Anterior cingulate cortex (tissue), 58 donors: ENCODE measurements at regions not wholly inside any gene's neighbourhood (a gene's known extent, or its start where the extent isn't known, plus 50 kb on each side); places are given as distances from the start of the nearest gene placed in this dataset.

Experiments used
- DNase-seq, 58 donors: peaks; one replicate each; lab custom pipeline; 2025; lab: John Stamatoyannopoulos, UW

DNA sequence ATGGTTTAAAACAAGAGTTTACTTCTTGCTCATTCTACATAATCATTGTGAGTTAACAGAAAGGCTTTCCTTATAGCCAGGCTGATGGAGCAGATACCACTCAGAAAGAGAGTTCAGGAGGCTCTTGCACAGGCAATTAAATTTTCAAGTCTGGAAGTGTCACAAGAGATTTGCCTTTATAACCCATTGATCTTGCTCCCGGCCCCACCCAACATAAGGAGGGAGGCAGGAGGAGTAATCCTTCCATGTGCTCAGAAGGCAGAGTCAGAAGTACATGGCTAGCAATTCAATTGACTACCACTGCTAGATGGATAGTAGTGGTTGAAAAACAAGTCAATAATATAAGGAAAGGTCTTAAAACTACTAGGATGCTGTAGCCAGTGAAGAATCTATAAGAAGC, 346.3 kb upstream of the CDH11 start:
- DNase-seq: no peak

DNA sequence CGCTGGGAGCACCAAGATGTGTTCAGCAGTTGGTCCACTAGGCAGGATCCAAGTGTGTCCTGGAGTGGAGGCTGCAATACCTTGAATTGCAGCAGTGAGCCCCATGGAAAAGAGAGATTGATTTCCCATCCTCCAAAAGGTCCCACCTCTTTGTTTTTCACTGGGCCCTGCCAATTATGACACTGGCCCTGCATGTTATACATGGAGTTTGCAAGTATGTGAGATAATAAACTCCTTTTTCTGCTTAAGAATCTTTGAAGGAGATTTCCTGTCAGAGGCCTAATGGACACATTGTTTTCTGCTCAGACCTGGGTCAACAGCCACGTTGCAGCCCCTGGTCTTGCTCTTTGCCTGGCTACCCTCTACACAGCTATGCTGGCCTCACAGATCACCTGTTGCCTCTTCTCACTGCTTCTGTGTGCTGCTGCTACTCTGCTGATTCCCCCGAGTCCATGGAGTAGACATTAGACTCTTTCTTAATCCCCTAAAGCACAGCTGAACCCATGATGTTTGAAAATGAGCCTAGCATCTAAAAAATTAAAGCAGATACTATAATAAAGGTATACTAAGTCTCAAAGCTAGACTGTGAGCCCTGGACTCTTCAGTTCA, 341.9 kb upstream of the CDH11 start:
- no peak for DNase-seq

DNA sequence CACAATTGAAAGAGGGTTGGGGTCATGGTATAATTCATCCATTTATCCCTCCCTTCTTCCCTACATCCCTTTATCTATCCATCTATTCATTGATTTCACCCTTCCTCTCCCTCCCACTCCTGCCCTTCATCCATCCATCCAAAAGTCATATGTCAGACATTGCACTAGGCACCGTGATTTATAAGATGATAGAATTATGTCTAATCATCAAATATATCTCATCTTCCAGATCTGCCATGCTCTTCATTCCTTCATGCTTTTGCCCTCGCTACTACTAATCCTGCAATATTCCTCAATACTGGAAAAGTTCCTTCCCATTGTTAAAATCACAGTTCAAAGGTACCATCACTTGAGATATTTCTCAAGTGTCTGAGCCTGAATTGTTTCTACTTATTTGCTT, 335.2 kb upstream of the CDH11 start:
- DNase-seq: no peak

DNA sequence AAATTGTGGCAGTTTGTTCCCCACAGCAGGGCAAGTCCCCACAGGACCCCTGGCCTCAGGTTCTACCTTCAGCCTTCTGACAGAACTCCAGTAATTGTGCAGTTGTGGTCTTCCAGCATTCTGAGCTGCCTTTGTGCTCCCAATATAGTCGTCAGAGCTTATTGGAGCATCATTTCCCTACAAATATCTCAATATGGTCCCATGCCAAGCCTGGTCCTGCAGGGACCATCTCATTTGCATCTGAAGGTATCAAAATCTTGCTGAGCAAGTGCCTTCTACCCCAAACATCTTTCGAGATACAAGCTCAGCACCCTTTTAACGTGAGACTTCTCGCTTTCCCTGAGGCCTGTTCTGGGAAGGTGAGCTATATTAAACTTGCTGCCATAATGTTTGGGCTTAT, 333.9 kb upstream of the CDH11 start:
- DNase-seq: no peak

DNA sequence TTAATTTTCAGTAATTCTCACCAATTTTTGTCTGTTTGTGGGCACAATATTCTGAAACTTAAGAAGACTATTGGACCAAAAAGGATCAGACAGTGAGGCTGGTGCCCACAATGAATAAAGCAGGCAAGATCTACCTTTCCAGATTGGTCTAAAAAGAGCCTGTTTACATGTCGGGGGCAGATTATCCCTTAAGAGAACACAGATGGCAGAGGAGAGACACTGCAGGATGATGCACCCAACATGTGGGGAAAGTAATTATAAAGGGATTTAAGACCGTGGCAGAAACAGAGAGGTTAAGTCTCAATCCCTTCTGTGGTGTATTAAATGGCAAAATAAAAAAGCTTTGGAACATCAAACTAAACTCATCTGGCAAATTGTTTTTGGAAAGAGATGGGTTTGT, 331.8 kb upstream of the CDH11 start:
- no peak for DNase-seq

DNA sequence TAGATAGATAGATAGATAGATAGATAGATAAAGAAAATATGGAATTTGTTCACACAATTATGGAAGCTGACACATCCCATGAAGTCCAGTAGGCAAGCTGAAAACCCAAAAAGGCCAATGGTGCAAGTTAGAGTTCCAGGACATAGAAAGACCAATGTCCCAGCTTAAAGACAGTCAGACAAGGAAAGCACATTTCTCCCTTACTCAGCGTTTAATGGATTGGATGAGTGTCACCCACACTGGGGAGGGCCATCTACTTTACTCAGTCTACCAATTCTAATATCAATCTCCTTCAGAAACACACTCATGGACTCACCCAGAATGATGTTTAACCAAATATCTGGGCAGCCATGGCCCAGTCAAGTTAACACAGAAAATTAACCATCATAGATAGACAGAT, 327.7 kb upstream of the CDH11 start:
- DNase-seq: no peak

DNA sequence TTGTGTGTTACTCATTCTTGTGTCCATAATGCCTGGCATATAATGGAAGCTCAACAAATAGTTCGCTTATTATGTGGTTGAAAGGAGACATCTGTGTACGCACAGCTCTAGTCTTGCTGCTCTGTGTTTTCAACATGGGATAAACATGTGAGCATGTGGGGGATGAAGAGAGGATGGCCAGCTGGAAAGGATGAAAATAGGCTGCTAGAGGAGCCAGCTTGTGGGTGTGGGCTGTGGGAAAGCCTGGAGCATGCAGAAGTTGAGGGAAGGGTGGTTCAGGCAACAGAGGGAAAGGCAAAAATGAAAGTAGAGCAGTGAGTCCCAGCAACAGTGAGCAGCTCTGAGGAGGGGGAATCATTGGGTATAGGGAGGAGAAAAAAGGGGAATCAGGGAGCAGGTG, 324.6 kb upstream of the CDH11 start:
- DNase-seq: peak in 8 of 58 donors; percentile 0 to 18 (median 3)

DNA sequence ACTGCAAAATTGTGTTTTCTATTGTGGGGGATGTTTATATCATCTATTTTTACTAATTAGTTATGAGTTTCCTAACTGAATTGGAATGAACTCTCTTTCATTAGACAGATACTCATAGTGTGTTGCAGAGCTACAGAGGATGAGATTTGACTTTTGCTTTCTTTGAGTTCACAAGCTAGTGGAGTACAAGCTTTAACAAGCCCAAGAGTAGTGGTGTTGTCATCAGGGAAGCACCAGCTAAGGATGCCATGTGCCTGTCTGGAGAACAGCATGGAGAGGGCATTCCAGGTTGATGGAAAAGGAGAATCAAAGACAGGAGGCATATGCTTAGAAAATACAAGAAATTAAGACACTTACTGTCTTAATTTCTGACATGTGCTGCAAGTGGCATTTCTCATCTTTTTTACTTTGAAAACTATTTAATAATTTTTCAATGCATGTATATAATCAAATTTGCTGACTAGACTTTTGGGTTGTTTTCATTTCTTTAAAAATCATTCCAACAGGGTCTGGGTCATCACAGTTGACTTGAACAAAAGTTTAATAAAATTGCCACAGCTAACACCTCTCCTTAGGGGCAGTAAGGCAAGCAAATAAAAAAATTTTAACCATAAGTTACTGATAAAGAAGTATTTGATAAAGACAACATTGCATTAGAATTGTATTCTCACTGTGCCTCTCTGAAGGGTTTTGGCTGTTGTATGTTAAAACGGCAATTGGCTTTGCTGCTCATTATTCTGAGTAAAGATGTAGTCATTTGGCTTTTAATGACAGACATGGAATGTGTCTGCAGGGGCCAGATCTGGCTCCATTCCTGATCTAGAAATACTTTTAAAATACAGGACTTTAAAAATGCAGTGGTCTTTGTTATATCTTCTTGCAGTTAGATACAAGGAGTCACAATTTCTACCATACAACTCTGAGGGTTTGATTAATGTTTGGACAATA, 323.7 kb upstream of the CDH11 start:
- DNase-seq: no peak

DNA sequence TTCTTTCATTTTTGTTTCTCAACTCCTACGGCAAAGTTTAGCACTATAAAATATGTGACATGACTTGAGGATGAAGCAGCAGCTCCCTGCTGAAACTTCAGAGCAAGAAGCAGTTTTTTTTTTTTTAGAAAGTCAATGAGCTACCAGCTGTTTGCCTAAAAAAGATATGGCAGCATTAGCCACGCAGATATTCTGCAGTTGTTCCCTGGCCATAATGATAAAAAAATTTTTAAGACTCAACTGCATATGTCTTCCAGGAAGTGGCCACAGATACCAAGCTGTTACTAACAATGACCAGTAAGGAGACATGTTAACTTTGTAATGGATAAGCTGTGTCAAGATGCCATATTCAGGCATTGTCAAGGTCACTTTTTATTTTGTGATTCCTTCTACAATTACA, 319.6 kb upstream of the CDH11 start:
- DNase-seq: no peak

DNA sequence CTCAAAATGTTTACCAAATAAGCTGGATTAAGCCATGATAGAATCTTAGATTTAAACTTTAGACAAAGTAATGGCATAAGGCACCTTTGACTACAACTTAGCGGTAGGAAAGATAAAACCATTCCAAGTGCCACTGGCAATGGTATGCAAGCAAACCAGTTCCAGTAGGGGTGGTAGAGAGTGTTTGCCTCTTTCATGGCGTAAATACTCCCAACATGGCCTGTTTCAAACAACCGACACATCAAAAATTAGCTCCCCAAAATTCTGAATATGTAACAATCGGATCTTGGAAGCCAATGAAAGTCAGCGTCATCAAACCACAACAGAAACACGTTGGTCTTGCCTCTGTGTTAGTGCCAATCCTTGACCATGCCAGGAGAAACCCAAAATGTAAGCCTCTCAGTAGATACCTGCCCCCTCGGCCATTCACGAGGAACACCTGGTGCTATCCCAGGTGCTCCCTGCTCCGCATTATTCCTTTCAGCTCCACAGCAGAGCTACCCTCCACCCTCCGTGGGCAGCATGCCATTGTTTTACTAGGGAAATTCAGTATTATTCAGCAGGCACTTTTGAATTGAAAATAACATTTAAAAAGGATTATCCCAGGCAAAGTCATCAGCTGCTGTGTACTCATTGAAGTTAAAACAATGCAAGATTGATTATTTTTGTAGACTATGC, 307.8 kb upstream of the CDH11 start:
- DNase-seq: no peak

DNA sequence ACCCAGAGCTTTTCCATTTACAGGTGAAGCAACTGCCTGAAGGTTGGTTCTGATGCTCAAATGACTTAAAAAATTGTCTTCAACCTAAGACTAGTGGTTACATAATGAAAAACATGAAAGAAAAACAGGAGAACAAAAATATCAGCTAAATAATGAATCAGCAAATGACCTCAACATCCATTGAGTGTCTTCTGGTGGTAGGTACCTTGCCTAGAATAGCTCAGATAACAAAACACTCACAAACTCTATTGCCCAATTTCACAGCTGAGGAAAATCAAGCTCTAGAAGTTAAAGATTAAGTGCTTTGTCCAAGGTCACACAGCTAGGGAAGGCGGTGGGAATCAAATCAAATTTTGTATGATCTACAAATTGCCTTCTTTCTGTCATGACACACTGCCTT, 304.6 kb upstream of the CDH11 start:
- DNase-seq: no peak

DNA sequence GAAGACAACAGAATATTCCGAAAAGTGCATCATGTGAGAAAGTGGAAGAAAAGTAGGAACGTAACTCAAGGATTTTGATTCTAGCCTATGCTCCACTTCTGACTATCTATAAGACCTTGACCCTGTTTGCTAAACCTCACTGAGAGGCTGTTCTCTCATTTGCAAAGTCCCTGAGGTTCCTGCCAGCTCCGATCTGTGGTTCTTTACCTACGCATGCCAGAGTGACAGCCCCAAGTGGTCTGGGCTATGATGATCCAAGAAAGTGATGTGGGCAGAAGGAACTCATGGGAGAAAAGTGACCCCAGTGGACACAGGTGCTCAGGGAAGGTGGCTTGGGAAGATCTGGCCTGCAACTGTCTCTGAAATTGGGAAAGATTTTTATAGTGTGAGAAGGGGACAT, 301.1 kb upstream of the CDH11 start:
- DNase-seq: no peak

DNA sequence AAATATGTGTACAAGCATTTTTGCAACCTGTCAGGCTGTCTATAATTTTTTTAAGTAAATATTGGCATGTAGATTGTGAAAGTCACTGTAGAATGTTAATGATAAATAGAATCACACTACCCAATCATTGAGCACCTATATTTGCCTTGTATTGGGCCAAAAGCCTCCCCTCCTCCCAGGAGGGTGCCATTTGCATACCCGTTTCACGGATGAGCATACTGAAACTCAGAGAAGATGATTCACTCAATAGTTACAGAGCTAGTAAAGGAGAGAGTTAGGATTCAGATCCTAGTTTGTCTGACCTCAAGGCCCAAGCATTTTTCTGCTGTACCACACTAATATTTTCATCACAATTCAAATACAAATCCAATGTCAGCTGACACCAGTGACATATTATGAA, 299.7 kb upstream of the CDH11 start:
- no peak for DNase-seq

DNA sequence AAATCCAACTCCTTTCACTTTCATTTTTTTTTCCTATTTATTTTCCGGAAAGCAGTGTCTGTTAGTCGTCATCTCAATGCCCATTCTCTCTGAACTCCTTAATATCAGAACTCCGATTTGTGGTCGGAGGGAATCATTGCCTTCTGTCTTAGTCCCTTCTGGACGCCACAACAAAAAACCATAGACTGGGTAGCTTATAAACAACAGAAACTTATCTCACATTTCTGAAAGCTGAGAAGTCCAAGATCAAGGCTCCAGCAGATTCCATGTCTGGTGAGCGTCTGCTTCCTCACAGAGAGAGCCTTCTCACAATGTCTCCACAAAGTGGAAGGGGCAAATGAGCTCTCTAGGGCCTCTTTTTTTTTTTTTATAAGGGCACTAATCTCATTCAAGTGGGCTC, 296.6 kb upstream of the CDH11 start:
- DNase-seq: no peak

DNA sequence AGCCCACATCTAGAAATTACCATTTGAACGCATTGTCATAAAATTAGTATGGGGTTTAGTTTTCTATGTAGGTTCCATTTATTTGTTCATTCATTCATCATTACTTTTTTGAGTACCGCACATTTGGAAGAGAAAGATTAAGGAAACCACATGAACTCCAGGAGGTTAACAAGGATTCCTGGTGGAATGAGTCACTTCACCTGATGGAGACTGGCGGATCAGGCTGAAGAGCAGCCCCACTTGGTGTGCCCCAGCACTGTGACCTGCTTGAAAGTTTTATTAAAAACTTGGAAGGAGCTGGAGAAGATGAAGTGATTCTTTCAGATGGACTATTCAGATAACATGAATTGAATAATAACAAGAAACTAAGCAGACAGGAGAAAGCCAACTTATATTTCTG, 293.6 kb upstream of the CDH11 start:
- no peak for DNase-seq

DNA sequence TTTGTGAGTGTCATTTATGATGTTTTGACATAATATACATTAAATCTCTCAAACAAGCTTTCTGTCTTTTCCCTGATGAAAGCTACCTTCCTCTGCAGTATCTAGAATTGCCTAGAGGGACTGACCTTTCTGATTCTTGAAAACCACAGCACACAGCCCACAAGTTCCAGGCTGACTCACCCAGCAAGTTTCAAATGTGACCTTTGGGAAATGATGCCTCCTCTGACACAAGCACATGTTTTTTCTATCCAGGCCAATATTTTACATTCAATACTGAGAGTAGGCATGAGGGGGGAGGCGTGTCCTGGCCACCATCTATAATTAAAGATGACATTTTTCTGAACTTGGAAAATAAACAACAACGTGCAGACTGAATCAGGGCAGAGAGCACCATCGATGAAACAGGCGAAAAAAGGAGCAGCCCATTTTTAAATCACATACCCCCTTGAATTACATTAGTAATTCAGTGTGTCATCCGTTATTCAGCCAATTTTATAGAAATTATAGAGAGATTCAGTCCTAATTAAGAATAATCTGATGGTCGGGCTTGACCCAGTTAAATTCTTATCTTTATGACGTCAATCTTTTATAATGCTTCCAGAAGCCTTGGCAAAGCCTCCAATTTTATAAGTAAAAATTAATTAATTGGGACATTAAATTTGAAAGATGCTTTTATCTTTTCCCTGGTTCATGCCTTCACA, 292.6 kb upstream of the CDH11 start:
- no peak for DNase-seq

DNA sequence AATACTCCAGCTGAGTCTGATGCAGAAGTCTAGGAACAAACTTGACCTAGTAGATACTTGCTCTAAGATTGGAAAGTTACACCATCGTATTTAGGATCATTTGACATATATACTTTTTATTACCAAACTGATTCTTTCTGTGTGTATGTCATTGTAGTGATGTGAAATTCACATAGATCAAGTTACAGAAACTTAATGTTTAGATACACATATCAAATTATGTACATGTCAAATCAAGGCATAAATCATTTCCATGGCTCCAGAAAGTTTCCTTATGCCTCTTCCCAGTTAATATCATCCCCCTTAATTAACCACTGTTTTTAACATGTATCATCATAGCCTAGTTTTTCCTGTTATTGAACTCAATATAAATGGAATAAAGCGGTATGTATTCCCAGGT, 292.0 kb upstream of the CDH11 start:
- DNase-seq: no peak

DNA sequence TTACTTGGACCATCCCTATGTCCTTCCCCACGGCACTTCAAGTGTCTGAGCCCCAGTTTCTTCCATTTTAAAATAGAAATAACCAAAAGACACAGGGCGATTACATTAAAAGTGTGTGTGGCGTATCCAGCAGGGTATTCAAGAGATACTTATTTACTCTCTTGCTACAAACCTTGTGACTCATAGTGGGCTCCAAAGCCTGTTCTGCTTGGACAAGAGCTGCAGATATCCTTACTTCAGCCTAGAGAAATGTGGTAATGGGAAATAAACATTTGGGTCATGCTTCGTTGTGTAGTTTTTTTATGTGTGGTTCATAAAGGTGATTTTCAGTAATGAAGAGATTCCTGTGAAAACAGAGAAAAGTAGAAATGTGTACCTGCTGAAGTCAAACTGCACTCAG, 288.9 kb upstream of the CDH11 start:
- DNase-seq: no peak

DNA sequence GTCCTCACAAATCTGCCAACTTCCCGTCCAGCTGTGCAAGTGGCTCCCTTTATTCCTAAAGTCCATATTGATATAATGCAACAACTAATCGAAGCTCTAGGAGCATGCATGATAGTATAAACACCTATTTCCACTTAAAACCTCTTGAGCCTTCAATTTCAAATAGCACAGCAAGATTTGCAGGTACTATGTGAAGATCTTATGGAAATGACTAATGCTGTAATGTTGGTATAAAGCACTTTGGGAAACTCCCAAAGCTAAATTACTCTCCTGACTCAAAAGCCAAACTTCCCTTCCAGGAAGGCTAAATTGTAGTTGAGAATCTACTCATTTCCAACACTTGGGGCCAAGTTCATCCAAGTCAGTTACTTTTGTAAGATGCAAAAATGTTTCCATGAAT, 287.6 kb upstream of the CDH11 start:
- no peak for DNase-seq

DNA sequence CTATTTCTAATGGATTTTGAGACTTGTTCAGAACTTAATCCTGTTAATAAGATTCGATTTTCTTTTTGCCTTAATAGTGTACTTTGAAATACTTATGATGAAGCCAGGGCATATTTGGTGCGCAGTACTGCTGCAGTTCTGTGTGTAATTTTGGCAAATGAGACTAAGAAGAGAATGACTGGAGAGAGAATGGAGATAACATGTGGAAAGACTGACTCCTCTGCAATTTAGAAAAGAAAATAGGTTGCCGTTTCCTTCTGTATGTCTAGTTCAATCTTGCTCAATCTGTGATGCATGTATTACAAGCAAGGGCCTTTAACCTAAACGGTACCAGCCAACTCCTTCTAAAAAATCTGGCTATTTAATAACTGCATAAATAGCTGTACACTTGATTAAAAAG, 285.1 kb upstream of the CDH11 start:
- DNase-seq: no peak

DNA sequence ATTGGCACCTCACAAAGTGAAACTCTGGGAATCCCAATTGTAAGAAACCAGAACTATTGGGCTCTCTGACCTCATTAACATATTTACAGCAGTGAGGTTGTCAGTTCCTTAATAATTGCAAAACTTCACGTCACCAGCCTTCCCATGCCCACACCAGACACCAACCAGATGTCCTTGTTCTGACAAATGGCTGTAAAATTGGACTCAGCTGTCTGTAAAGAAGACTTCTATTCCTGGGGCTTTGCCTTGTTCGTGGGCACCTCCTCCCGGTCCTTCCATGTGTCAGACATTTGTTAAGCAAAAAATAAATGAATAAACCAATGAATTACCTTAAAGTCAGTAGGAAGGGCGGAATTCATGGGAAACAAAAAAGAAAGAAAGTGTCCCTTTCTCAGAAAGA, 284.3 kb upstream of the CDH11 start:
- no peak for DNase-seq
